ENCODE measurements at regions not wholly inside any gene's neighbourhood (a gene's known extent, or its start where the extent isn't known, plus 50 kb on each side); places are given as distances from the start of the nearest gene placed in this dataset.

DNA sequence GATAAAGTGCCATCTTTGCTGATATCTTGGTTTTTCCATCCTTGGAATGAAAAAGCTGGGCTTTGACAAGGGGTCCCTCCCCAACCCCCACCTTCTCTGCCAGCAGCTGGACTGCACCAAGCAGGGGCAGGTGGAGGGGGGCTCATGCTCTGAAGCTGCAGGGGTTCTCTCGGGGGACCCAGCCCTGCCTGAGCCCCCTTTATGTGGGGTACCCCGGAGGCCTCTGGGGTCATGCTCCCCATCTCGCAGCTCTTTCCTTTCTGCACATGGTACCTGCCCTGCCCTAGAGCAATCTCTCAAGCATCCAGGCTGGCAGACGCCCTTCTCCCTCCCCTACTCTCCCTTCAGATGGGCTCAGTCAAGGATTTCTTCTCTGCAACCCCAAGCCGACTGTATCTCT is 146.7 kb upstream of the PTPN1 start:
- no peak for DNase-seq

DNA sequence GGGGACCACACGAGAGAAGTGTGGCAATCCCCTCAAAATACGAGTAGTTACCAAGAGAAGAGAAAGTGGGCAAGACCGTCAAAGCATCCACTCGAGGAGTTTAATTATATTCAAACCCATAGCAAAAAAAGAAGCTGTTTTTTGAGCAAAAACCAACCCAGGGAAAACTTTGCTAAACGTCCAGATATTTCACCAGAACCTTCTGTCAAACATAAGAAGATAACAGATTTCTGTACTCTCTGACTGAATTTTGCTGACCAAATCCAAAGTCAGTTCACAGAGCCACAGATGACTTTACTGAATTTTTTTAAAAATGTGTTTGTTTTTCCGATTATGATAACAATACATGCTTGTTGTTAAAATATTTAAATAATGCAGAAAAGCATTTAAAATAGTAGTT is 145.6 kb upstream of the PTPN1 start:
- no peak for DNase-seq

DNA sequence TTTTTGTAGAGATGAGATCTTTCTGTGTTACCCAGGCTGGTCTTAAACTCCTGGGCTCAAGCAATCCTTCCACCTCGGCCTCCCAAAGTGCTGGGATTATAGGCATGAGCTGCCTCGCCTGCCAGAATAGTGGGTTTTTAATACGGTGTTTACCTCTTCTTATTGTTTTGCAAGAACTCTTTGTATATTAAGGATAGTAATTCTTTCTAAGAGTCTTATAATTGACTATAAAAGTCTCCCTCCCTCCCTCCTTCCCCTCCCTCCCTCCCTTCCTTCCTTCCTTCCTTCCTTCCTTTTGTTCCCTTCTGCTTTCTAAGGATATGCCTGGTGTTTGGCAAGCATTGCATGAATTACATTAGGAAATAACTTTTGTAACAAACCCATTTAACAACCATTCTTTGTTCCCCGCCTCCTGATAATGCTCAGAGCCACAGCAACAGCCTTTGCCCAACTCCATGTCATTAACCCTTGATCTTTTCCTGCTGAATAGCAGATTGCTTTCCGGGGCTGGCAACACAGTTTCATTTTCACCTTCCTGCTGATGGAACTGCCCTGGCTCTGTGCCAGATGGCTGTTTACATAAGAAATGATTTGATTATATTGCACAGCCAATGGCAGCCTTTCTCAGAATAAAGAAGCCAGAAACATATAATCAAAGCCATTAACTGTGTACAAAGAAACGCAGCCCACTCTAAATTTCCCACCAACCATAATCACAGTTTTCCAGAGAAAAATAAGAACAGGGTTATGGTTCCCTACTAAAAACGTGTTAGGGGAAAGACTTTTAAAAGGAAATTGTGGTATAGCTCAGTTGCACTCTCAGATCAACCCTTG is 143.7 kb upstream of the PTPN1 start:
- peak; percentile 9 for DNase-seq

- DNase-seq = no peak
Observed at GRCh38 chr20:50367104-50367674, 143.0 kb upstream of the PTPN1 start.

GRCh38 chr20:50367739-50368375 is 142.3 kb upstream of the PTPN1 start:
- no peak for DNase-seq

DNA sequence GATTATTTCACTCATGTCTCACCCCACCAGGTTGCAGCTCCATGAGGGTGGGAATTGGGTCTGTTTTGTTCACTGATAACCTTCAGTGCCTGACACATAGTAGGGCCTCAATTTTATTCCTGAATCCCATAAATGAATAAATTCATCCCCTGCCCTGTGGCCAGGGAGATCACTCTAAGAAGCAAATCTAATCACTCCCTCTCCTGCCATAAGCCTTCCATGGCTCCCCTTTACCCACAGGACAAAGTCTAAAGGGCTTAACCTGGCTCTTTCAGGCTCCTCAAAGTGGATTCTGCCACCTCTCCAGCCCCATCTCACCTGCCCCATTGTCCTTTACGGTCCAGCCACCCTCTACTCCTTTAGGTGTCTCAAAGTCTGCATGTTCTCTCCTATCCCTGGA is 141.8 kb upstream of the PTPN1 start:
- no peak for DNase-seq

- DNase-seq = no peak
Observed at GRCh38 chr20:50368813-50369224, 141.4 kb upstream of the PTPN1 start.

- DNase-seq = no peak
Observed at GRCh38 chr20:50369225-50370035, 140.8 kb upstream of the PTPN1 start.

DNA sequence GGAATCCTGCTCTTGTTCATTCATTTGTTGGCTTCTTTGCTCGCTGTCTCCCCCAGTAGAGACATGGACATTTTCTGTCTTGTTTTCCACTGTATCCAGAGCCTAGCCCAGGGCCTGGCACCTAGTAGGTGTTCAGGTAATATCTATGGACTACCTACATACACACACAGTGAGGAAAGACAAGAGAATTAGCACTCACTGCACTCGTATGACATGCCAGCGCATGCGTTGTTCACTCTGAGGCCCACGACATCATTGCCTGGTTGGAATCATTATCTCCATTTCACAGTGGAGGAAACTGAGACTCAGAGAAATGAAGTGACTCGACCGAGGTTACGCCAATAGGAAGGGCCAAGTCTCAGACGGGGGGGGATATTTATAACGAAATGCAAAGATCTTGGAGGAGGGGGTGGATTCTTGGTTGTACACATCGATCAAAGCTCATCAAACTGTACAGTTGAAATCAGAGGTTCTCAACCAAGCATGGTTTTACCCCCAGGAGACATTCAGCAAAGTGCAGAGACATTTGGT is 140.1 kb upstream of the PTPN1 start:
- DNase-seq = no peak

GRCh38 chr20:50371878-50372769 is 138.1 kb upstream of the PTPN1 start:
- no peak for DNase-seq

DNA sequence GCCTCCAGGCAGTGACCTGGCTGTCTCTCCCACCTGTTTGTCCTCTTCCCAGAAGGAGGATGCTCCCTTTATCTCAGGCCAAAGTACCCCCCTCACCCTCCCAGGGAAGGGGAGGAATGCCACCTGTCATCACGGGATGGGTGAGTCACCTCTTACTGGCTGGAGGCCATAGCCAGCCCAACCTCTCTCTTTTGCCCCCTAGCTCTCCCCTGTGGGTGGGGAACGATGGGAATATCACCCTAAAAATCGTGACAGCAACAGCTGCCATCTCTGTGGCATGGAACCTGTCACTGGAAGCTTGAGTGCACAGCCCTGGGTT is 137.5 kb upstream of the PTPN1 start:
- DNase-seq = no peak

GRCh38 chr20:50373674-50374286 is 136.4 kb upstream of the PTPN1 start:
- DNase-seq = no peak

GRCh38 chr20:50374541-50375078 is 135.6 kb upstream of the PTPN1 start:
- DNase-seq = no peak

- DNase-seq = no peak
Observed at GRCh38 chr20:50376179-50376887, 133.8 kb upstream of the PTPN1 start.

GRCh38 chr20:50376888-50377459 is 133.2 kb upstream of the PTPN1 start:
- DNase-seq = no peak

DNA sequence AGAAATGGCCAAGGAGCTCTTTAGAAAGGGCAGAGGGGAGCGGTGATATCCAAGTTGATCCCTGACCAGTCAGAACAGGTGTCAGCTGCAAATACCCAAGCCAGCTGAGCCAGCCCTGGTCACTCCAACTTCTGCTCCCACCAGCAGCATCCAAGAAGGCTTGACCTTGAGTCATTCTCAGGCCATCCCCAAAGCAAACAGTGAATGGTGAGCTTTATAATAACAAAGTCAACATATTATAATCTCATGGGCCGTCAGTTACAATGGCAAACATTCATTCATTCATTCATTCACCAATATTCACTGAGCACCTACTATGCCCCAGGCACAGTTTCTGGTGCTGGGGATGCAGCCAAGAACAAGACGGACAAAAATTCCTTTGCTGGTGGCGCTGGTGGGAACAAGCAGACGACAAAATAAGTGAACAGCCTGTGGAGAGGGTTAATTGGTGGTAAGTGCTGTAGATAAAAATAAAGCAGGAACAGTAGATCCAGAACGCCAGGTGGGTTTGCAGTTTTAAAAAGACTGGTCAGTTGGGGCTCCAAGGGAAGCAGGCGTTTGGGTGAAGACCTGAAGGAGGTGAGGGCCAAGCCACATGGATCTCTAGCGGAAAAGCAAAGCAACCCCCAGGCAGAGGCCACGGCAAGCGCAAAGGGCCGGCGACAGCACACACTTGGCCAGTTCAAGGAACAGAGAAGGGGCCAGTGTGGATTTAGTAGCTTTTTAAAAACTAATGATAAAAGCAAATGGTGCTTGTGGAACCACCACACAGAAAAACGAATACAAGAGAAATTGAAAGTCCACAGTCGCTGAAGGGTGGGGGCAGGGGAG is 131.8 kb upstream of the PTPN1 start:
- no peak for DNase-seq

DNA sequence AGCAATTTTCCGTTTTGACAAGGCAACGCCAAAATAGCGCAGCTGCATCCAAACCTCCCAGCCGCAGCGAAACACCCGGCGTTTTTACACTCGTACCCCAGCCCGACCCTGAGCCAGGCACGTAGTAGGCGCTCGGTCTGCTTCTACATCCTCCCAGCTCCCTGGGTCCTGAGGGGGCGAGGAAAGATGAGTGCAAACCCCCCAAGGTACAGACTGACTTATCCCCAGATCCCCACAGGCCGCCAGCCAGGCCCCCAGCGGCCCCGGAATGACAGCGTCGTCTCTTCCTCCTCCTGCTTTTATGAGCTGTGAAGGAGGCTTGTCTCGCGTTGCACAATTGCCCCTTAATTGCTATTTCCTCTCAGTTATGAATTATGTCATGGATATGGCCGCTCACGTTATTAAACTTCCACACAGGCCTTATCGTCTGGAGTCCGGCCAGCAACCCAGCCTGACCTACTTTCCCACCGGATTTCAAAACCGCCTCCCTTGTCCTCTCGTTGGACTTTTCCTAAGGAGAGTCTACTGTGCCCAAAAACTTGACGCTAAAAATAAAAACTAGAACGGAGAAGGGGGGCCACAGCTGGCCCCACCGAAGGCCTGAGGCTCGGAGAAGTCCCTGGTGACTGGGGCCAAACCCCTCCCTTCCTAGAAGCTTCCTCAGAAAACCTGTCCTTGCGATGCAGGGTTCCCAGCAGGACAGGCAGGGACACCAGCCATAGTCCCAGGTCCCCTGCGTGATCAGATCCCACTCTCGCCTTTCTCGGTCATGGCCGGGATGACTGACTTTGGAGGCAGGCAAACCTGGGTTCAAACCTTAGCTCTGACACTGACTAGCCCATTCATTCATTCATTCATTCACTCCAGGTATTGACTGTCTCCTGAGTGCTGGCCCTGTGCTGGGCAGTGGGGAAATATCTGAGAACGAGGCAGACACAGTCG is 130.9 kb upstream of the PTPN1 start:
- no peak for DNase-seq

DNA sequence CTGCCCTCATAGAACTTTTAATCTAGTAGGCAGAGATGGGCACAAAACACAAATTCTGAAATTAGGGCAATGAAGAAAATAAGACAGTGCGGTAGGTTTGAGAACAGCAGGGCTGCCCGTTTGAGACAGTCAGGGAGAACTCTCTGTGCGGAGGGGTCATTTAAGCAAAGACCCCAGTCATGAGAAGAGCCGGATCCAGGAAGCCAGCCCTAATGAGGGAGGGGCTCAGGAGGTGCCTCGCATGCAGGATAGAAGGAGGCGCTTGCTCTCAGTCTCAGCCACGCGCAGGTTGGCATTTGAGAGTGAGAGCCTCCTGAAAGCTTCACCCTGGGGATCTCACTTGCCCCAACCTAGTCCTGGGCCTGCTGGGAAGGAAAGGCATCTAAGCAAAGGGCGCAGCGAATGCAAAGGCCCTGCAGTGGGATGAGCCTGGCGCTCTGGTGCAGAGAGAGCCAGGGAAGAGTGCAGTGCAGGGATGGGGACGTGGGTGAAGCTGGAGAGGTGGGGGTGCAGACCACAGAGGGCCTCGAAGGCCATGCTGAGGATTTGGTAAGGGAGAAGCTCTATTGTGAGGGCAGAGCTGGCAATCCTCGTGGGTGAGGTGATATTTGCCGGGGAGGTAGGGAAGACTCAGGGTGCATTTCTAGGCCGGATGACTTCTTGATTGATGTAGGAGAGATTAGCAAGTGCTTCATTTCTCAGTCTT is 130.0 kb upstream of the PTPN1 start:
- DNase-seq = no peak
